Heart left ventricle (tissue), 13 donors: ENCODE measurements at regions not wholly inside any gene's neighbourhood (a gene's known extent, or its start where the extent isn't known, plus 50 kb on each side); places are given as distances from the start of the nearest gene placed in this dataset.

ENCODE experiments used
- CTCF ChIP-seq, 12 donors: fragments of 200-600 bp; sonication (generic) in 4 of 12; IDR thresholded peaks; one replicate each; pipeline versions ENCODE4 v1.5.0 to v1.8.0; 2018 to 2022; ENCODE audit warnings: antibody characterized with exemption in 12 of 12, mild to moderate bottlenecking in 5 of 12
- POLR2A ChIP-seq, 2 donors: fragments of 450-650 bp; IDR thresholded peaks; one replicate each; pipeline ENCODE4 v1.6.1; 2017; ENCODE audit warnings: antibody characterized with exemption in 2 of 2, mild to moderate bottlenecking in 2 of 2, moderate library complexity in 2 of 2
- donor health status: ischemic (EF 13 %, LVEDD 7.1; RV severe dilation, severe dysfunction).
- donor health status: DM: no; HTN: yes; CAD: no.
- donor health status: DM: no; HTN: no; CAD: no.
- donor health status: ischemic (EF 25% LVEDD 6.9; RV normal size, moderate dysfunction).
- donor health status: ischemic (EF 25% LVEDD 5.7; RV mildly dilated, moderate dysfunction).
- donor health status: ischemic (EF 35%, LVEDD 5.7; RV mildly dilated, moderate dysfunction).
- donor health status: nonischemic (EF 11% LVEDD 7.7; RV severe dilation, severe dysfunction).
- donor health status: DM: yes; HTN: yes; CAD: no.
- donor health status: PGD.
- donor health status: ischemic (EF 29% LVEDD 5.4; RV normal size, mild dysfunction).
- donor health status: nonischemic (EF 23%, LVEDD 6.1; RV moderate dilation, normal function).

DNA sequence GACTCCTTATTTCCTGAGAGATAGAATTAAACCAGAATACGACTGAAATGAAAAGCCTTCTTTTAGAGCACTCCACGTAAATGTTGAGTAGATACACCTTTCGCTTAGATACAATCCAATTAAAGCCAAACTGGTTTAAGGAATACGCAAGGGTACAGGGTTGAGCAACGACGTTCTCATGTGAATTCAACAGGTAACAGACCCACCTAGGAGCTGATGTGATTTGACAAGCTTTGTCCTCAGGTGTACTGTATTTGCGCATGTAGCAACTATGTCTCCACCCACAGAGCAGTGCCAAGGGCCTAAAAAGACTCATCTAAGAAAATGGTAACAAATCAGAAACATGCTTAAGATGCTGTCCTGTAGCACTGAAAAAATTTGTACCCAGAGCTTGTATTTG is 139.6 kb downstream of the GATA3 start:
- no peak for TF ChIP-seq CTCF (IDR thresholded peaks at IDR 0.05)
- no peak for TF ChIP-seq POLR2A (IDR thresholded peaks at IDR 0.05)
